ENCODE measurements at regions not wholly inside any gene's neighbourhood (a gene's known extent, or its start where the extent isn't known, plus 50 kb on each side); places are given as distances from the start of the nearest gene placed in this dataset.

- no peak overlapping the region for H3K9ac ChIP-seq (ENCODE audit: low read depth, low read length, poor library complexity)
- H3K18ac ChIP-seq (ENCODE audit: low read length), result no peak overlapping the region
- H2BK120ac ChIP-seq (ENCODE audit: low read depth, low read length), result no peak overlapping the region
- no peak overlapping the region for H3K4ac ChIP-seq (ENCODE audit: low read length)
- H3K36me3 ChIP-seq (replicated peaks in 1 of 2; ENCODE audit: control insufficient read depth in 2 of 2, insufficient read depth in 2 of 2, low read length in 2 of 2), result no peaks in the 10 kb centered on the region
- H2AK5ac ChIP-seq (ENCODE audit: low read depth, low read length), result no peak overlapping the region
- no peak overlapping the region for H2AFZ ChIP-seq (ENCODE audit: low read length)
- no peak overlapping the region for H2BK12ac ChIP-seq (ENCODE audit: low read length)
- H2BK5ac ChIP-seq (ENCODE audit: low read length), result no peak overlapping the region
- H3K23ac ChIP-seq (ENCODE audit: low read depth, low read length, poor library complexity), result no peak overlapping the region
- no peak overlapping the region for H2BK15ac ChIP-seq (ENCODE audit: low read length)
- no peak overlapping the region for H3K27ac ChIP-seq (replicated peaks; ENCODE audit: low read length)
- H3K14ac ChIP-seq (ENCODE audit: low read length), result no peak overlapping the region
- no peak overlapping the region for H3K4me2 ChIP-seq (ENCODE audit: insufficient read depth, low read length, poor library complexity, severe bottlenecking)
- no CpG with 5 or more reads among the region's 6 CpGs for WGBS, 2 donors (ENCODE audit: extremely low coverage in 2 of 2, insufficient read length in 2 of 2, insufficient replicate concordance in 1 of 2)
- H3K9me3 ChIP-seq (replicated peaks in 1 of 2; ENCODE audit: control insufficient read depth in 2 of 2, insufficient read depth in 1 of 2, low read depth in 1 of 2, low read length in 2 of 2), result no peaks in the 10 kb centered on the region
- H4K91ac ChIP-seq (ENCODE audit: low read depth, low read length, poor library complexity), result no peak overlapping the region
- H3K79me1 ChIP-seq (ENCODE audit: low read depth, low read length), result no peaks in the 10 kb centered on the region
- peaks cover 0 to 4% of the 10 kb centered on the region in 2 donors for H3K4me1 ChIP-seq (ENCODE audit: control insufficient read depth in 2 of 2, insufficient read depth in 1 of 2, low read depth in 1 of 2, low read length in 2 of 2)
- no peak overlapping the region for H4K8ac ChIP-seq (ENCODE audit: low read depth, low read length)
- H3K4me3 ChIP-seq (ENCODE audit: low read length in 2 of 2), result no peak overlapping the region
- DNase-seq (ENCODE audit: low spot score), result no peak
- no peaks in the 10 kb centered on the region for H3K27me3 ChIP-seq (ENCODE audit: control insufficient read depth in 3 of 3, insufficient read depth in 3 of 3, low read depth in 1 of 3, low read length in 3 of 3)
Measured at GRCh38 chr21:20741445-20741844, 256.8 kb upstream of the NCAM2 start.

GRCh38 chr21:20760221-20760620 lies 238.0 kb upstream of the NCAM2 start:
- Histone ChIP-seq H4K8ac (ENCODE audit: low read depth, low read length) (no peak overlapping the region), H2BK120ac (ENCODE audit: low read depth, low read length) (no peak overlapping the region), H3K9ac (ENCODE audit: low read depth, low read length, poor library complexity) (no peak overlapping the region), H2BK15ac (ENCODE audit: low read length) (no peak overlapping the region), H3K4me1 (ENCODE audit: control insufficient read depth in 2 of 2, insufficient read depth in 1 of 2, low read depth in 1 of 2, low read length in 2 of 2) (no peaks in the 10 kb centered on the region), H3K27ac (replicated peaks; ENCODE audit: low read length) (no peak overlapping the region), H2BK12ac (ENCODE audit: low read length) (no peak overlapping the region), H3K36me3 (replicated peaks in 1 of 2; ENCODE audit: control insufficient read depth in 2 of 2, insufficient read depth in 2 of 2, low read length in 2 of 2) (no peaks in the 10 kb centered on the region), H3K18ac (ENCODE audit: low read length) (no peak overlapping the region), H2BK5ac (ENCODE audit: low read length) (no peak overlapping the region), H3K4me3 (ENCODE audit: low read length in 2 of 2) (no peak overlapping the region), H3K4ac (ENCODE audit: low read length) (no peak overlapping the region), H3K79me1 (ENCODE audit: low read depth, low read length) (no peaks in the 10 kb centered on the region), H3K4me2 (ENCODE audit: insufficient read depth, low read length, poor library complexity, severe bottlenecking) (no peak overlapping the region), H3K9me3 (replicated peaks in 1 of 2; ENCODE audit: control insufficient read depth in 2 of 2, insufficient read depth in 1 of 2, low read depth in 1 of 2, low read length in 2 of 2) (no peaks in the 10 kb centered on the region), H3K27me3 (ENCODE audit: control insufficient read depth in 3 of 3, insufficient read depth in 3 of 3, low read depth in 1 of 3, low read length in 3 of 3) (no peaks in the 10 kb centered on the region), H4K91ac (ENCODE audit: low read depth, low read length, poor library complexity) (no peak overlapping the region), H3K14ac (ENCODE audit: low read length) (no peak overlapping the region), H3K23ac (ENCODE audit: low read depth, low read length, poor library complexity) (no peak overlapping the region), H2AFZ (ENCODE audit: low read length) (no peak overlapping the region), H2AK5ac (ENCODE audit: low read depth, low read length) (no peak overlapping the region)
- no peak for DNase-seq (ENCODE audit: low spot score)
- no CpG with 5 or more reads among the region's 2 CpGs for WGBS, 2 donors (ENCODE audit: extremely low coverage in 2 of 2, insufficient read length in 2 of 2, insufficient replicate concordance in 1 of 2)

- no peak overlapping the region for H3K23ac ChIP-seq (ENCODE audit: low read depth, low read length, poor library complexity)
- no peaks in the 10 kb centered on the region for H3K79me1 ChIP-seq (ENCODE audit: low read depth, low read length)
- H2AK5ac ChIP-seq (ENCODE audit: low read depth, low read length), result no peak overlapping the region
- H2BK15ac ChIP-seq (ENCODE audit: low read length), result no peak overlapping the region
- no peak overlapping the region for H2AFZ ChIP-seq (ENCODE audit: low read length)
- H4K8ac ChIP-seq (ENCODE audit: low read depth, low read length), result no peak overlapping the region
- H3K4me1 ChIP-seq (ENCODE audit: control insufficient read depth in 2 of 2, insufficient read depth in 1 of 2, low read depth in 1 of 2, low read length in 2 of 2), result no peaks in the 10 kb centered on the region
- no peaks in the 10 kb centered on the region for H3K36me3 ChIP-seq (replicated peaks in 1 of 2; ENCODE audit: control insufficient read depth in 2 of 2, insufficient read depth in 2 of 2, low read length in 2 of 2)
- H3K4ac ChIP-seq (ENCODE audit: low read length), result no peak overlapping the region
- H3K27me3 ChIP-seq (ENCODE audit: control insufficient read depth in 3 of 3, insufficient read depth in 3 of 3, low read depth in 1 of 3, low read length in 3 of 3), result no peaks in the 10 kb centered on the region
- H4K91ac ChIP-seq (ENCODE audit: low read depth, low read length, poor library complexity), result no peak overlapping the region
- no peak overlapping the region for H3K27ac ChIP-seq (replicated peaks; ENCODE audit: low read length)
- H3K9ac ChIP-seq (ENCODE audit: low read depth, low read length, poor library complexity), result no peak overlapping the region
- H3K9me3 ChIP-seq (replicated peaks in 1 of 2; ENCODE audit: control insufficient read depth in 2 of 2, insufficient read depth in 1 of 2, low read depth in 1 of 2, low read length in 2 of 2), result peaks cover 0 to 4% of the 10 kb centered on the region in 2 donors
- no peak overlapping the region for H3K4me3 ChIP-seq (ENCODE audit: low read length in 2 of 2)
- no peak overlapping the region for H3K18ac ChIP-seq (ENCODE audit: low read length)
- H2BK12ac ChIP-seq (ENCODE audit: low read length), result no peak overlapping the region
- no peak overlapping the region for H3K4me2 ChIP-seq (ENCODE audit: insufficient read depth, low read length, poor library complexity, severe bottlenecking)
- WGBS, 2 donors (ENCODE audit: extremely low coverage in 2 of 2, insufficient read length in 2 of 2, insufficient replicate concordance in 1 of 2), result no CpG with 5 or more reads among the region's 1 CpG
- H3K14ac ChIP-seq (ENCODE audit: low read length), result no peak overlapping the region
- no peak for DNase-seq (ENCODE audit: low spot score)
- H2BK120ac ChIP-seq (ENCODE audit: low read depth, low read length), result no peak overlapping the region
- H2BK5ac ChIP-seq (ENCODE audit: low read length), result no peak overlapping the region
Measured at GRCh38 chr21:20774737-20775136, 223.5 kb upstream of the NCAM2 start.

- no peak overlapping the region for H2BK5ac ChIP-seq (ENCODE audit: low read length)
- H3K36me3 ChIP-seq (replicated peaks in 1 of 2; ENCODE audit: control insufficient read depth in 2 of 2, insufficient read depth in 2 of 2, low read length in 2 of 2), result no peaks in the 10 kb centered on the region
- no peak overlapping the region for H2BK12ac ChIP-seq (ENCODE audit: low read length)
- no peak overlapping the region for H4K91ac ChIP-seq (ENCODE audit: low read depth, low read length, poor library complexity)
- no peak overlapping the region for H3K18ac ChIP-seq (ENCODE audit: low read length)
- H2BK15ac ChIP-seq (ENCODE audit: low read length), result no peak overlapping the region
- peaks cover 0 to 6% of the 10 kb centered on the region in 2 donors for H3K4me1 ChIP-seq (ENCODE audit: control insufficient read depth in 2 of 2, insufficient read depth in 1 of 2, low read depth in 1 of 2, low read length in 2 of 2)
- H3K27me3 ChIP-seq (ENCODE audit: control insufficient read depth in 3 of 3, insufficient read depth in 3 of 3, low read depth in 1 of 3, low read length in 3 of 3), result peaks cover 0 to 12% (median 0%) of the 10 kb centered on the region in 3 experiments
- no peak overlapping the region for H3K27ac ChIP-seq (replicated peaks; ENCODE audit: low read length)
- H3K4me2 ChIP-seq (ENCODE audit: insufficient read depth, low read length, poor library complexity, severe bottlenecking), result no peak overlapping the region
- no peak overlapping the region for H4K8ac ChIP-seq (ENCODE audit: low read depth, low read length)
- H3K14ac ChIP-seq (ENCODE audit: low read length), result no peak overlapping the region
- H3K4ac ChIP-seq (ENCODE audit: low read length), result no peak overlapping the region
- no CpG with 5 or more reads among the region's 2 CpGs for WGBS, 2 donors (ENCODE audit: extremely low coverage in 2 of 2, insufficient read length in 2 of 2, insufficient replicate concordance in 1 of 2)
- H3K23ac ChIP-seq (ENCODE audit: low read depth, low read length, poor library complexity), result no peak overlapping the region
- H3K79me1 ChIP-seq (ENCODE audit: low read depth, low read length), result no peaks in the 10 kb centered on the region
- H2AK5ac ChIP-seq (ENCODE audit: low read depth, low read length), result no peak overlapping the region
- peaks cover 10 to 15% of the 10 kb centered on the region in 2 donors for H3K9me3 ChIP-seq (replicated peaks in 1 of 2; ENCODE audit: control insufficient read depth in 2 of 2, insufficient read depth in 1 of 2, low read depth in 1 of 2, low read length in 2 of 2)
- no peak overlapping the region for H3K9ac ChIP-seq (ENCODE audit: low read depth, low read length, poor library complexity)
- H2AFZ ChIP-seq (ENCODE audit: low read length), result no peak overlapping the region
- H2BK120ac ChIP-seq (ENCODE audit: low read depth, low read length), result no peak overlapping the region
- no peak for DNase-seq (ENCODE audit: low spot score)
- no peak overlapping the region for H3K4me3 ChIP-seq (ENCODE audit: low read length in 2 of 2)
Measured at GRCh38 chr21:20779321-20779720, 218.9 kb upstream of the NCAM2 start.

Measured in neuronal stem cell (in vitro differentiated cells).